Hematopoietic multipotent progenitor cell treated with erythropoietin and hydrocortisone succinate and interleukin-3 and kit ligand, for 15 days (in vitro differentiated cells): ENCODE measurements at regions not wholly inside any gene's neighbourhood (a gene's known extent, or its start where the extent isn't known, plus 50 kb on each side); places are given as distances from the start of the nearest gene placed in this dataset.
"Not testable (repeated sequence)": the region's sequence is repeated elsewhere in the genome, so short reads cannot be mapped to it uniquely, and the experiment has no call there.

ENCODE experiments used
- DNase-seq: peaks from one replicate; pipeline ENCODE4 v3.0.0-alpha.2; 2015; ENCODE audit warnings: low spot score

DNA sequence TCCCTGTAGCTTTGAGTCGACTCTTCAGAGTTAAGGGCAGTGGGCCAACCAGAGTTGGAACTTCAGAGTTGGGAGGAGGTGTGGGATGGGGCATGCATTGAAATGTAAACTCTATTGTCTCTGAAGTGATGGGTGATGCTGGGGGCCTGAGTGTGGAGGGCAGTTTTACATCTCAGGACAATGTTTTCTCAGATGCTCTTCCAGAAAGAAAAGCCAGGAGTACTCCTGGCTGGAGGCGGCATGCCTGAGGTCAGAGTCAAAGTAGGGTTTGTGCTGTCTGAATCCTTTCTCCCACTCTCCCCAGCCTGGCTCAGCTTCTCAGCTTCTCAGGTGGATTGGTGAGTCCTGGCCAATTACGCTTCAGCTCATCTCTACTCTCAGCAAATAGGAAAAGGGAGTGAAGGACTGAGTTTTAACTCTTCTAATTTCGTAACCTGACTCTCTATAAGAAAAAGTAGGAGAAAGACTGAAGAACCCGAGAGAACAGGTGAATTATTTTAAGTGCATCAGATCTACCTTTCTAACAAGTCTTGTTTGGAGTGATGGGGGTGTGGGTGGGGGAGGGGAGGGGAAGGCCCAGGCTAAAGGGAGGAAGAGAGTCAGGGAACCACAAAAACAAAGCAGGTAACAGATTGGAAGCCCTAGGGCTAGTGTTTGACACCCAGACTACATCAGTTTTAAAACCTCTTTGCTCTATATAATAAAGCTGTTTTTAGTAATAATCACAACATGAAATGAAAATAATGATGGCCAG is 107.5 kb upstream of the PELI1 start:
- no peak for DNase-seq

DNA sequence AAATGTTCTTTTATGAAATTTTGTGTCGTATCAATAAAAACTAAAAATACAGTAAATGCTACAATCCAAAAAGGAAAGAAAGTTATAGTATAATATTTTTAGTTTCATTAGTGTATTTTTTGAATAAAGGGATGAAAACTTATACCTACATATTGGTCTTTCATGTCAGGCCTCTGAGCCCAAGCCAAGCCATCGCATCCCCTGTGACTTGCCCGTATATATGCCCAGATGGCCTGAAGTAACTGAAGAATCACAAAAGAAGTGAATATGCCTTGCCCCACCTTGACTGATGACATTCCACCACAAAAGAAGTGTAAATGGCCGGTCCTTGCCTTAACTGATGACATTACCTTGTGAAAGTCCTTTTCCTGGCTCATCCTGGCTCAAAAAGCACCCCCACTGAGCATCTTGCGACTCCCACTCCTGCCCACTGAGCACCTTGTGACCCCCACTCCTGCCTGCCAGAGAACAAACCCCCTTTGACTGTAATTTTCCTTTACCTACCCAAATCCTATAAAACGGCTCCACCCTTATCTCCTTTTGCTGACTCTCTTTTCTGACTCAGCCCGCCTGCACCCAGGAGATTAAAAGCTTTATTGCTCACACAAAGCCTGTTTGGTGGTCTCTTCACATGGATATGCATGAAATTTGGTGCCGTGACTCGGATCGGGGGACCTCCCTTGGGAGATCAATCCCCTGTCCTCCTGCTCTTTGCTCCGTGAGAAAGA is 108.2 kb upstream of the PELI1 start:
- DNase-seq, result not testable (repeated sequence)

DNA sequence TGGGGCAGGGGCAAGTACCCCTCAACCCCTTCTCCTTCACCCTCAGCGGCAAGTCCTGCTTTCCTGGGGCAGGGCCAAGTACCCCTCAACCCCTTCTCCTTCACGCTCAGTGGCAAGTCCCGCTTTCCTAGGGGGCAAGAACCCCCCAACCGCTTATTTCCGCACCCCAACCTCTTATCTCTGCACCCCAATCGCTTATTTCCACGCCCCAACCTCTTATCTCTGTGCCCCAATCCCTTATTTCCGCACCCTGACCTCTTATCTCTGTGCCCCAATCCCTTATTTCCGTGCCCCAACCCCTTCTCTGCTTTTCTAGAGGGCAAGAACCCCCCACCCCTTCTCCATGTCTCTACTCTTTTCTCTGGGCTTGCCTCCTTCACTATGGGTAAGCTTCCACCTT is 109.2 kb upstream of the PELI1 start:
- DNase-seq, result not testable (repeated sequence)

DNA sequence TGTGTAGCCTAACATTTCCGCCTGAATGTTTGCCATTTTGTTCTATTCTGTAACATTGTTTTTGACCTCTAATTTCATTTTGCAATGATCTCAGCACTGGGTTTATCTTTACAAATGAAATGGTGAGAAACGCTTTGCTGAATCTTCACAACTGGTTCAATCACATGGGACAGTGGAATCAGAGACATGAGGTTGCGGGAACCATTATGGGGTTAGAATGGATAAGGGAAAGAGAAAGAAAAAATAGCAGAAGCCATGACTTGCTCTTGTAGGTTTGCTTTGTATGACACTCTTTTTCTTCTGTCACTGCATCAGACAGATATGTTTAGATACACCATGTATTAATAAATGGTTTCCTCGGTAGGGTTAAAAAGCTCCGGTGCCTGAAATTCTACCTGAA is 114.3 kb upstream of the PELI1 start:
- no peak for DNase-seq

DNA sequence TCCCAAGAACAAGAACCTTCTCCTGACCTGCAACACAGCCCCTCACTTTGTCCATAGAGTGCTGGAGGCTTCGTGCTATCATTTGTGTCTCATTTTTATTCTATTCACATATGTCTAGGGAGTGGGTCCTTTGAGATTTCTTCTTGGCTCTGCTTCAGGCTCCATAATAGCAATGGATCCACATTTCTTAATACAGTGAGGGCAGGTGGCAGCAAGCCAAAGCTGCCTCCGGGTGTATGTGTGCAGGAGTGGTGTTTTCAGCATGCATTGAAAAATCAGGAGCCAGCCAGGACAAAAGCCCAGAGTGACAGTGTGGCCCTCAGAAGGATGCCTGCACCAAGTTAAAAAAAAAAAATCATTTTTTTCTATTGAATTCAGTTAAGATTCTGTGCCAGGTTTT is 115.1 kb upstream of the PELI1 start:
- DNase-seq, result no peak

DNA sequence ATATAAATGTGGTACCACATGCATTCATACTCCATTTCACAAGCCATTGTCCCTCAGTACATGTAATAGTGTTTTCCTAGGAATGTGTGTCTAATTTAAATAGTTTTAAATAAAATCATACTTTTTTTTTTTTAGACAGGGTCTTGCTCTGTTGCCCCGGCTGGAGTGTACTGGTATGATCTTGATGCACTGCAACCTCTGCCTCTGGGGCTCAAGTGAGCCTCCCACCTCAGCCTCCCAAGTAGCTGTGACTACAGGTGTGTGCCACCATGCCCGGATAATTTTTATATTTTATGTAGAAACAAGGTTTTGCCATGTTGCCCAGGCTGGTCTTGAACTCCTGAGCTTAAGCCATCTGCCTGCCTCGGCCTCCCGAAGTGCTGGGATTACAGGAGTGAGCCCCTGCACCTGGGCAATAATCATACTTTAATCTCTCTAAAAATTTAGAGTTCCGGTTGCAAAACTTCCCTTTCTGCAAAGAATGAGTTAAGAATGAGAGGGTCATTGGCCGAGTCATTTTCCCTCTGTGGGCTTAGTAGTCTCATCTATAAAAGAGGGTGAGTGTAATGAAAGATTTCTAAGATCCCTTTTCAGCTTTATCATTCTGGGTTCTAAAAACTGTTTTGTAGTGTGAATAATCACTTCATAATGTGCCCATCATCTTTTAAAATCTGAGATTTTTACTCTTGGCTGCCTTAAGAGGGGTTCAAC is 116.0 kb upstream of the PELI1 start:
- DNase-seq, result no peak

DNA sequence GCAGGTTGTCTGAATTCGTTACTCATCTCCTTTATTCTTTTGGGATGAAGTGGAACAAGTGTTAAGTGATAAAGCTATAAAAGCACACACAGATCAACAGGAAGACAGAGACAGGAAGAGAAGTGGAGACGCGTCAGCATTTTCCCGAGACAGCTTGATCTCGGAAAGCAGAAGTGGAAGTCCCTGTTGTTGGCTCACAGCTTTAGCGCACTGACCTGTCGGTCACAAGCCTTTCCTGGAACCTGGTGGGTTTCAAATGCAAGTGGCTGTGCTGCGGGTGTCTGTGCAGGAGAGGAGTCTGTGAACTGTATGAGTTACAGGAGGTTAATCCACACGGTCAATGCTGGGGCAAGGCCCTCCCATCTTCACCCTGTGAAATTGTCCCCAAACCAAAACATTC is 116.6 kb upstream of the PELI1 start:
- no peak for DNase-seq

DNA sequence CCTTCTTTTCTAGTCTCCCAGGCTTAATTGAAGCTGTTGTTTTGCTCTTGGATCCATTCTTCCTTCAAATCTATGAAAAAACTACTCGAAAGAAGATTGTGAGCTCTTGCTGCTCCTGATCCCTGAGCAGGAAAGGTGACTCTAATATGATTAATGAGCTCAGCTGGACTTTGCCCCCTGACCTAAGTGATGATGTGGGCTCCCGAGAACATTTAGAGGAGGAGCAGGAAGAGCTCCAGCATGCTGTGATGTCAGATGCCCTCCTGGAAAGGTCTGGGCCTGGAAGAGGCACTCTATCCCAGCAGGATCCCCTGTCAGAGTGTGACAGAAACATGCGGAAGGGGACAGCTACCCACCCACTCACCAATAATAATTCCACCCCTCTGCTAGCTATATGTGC is 117.9 kb upstream of the PELI1 start:
- DNase-seq, result no peak

DNA sequence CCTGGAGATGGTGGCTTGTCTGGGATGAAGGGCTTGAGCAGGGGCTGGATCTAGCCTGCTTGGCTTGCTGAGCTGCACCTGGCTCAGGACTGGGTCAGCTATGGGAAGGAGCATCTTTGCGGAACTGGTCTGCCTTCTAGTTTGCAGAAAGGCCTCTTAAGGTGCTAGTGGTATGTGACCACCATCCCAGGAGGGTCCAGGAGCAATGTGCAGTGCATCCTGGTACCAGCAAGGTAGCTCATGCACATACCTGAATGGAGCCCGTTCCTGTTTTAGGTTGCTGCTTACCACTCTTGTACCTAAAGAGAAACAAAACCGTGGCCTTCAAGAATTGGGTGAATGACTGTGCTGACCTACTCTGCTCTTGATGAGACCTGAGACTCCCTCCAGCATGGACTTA is 118.6 kb upstream of the PELI1 start:
- no peak for DNase-seq

DNA sequence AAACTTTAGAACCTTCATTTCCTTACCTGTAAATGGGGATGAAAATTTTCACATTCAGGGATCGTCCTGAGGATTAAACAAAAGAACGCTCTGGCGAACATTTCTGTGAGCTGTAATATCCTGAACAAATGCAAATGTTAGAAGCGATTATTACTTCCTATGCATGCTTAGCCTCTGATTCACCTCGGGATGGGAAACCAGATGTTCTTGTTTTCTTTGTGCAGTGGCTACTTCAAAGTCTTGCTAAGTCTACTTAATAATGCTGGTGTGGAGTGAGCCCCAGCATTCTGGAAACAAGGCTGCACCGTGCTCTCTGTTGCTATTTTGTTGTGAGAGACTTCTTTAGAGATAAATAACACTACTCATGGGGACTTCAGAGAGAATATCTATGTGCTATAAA is 119.1 kb upstream of the PELI1 start:
- no peak for DNase-seq

DNA sequence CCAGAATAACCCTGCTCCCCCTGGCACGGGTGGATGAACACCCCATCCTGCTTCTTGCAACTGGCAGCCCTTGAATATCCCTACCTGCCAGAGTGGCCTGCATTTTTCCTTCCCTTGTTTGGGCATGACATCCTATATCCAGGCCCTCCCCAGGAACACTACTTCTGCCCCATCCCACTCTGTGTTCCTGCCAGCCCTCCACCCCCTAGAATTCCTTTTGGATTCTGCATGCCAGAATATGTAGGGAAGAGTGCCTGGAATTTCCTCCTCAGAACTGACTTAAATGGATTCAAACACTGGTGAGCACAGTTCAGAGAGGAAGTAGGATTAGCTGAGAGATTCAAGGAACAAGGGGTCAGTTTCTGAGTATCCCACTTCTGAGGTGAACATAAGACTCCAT is 123.5 kb upstream of the PELI1 start:
- no peak for DNase-seq

DNA sequence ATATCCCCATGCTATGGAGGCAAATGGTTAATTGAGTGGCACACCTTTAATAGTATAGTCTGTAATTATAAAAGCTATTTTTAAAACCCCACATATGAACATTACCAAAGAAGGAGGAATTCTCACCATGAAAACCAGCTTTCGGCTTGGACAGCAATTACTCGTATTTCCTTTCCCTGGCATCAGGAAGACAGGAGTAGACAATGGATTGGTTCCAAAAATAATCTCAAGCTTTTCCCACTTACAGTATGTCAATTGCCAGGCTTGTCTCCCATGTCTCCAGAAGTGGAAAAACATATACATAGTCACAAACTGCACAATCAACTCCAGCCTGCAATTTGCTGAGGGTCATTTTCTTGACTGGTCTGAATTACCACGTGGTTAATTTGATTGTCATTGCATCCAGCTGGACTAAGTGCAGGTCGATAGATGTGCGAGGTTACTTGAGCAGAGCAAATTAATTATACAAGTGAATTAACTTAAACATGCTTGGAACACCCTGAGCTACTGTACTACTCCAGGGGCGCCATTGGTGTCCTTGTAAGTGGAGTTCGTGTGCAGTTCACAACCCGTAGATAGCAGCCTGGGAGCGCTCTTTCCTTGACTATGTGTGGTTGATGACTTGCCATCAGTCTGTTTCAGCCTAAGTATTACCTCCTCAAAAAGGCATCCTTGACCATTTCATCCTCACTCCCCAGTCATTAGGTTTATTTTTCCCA is 124.3 kb upstream of the PELI1 start:
- no peak for DNase-seq

DNA sequence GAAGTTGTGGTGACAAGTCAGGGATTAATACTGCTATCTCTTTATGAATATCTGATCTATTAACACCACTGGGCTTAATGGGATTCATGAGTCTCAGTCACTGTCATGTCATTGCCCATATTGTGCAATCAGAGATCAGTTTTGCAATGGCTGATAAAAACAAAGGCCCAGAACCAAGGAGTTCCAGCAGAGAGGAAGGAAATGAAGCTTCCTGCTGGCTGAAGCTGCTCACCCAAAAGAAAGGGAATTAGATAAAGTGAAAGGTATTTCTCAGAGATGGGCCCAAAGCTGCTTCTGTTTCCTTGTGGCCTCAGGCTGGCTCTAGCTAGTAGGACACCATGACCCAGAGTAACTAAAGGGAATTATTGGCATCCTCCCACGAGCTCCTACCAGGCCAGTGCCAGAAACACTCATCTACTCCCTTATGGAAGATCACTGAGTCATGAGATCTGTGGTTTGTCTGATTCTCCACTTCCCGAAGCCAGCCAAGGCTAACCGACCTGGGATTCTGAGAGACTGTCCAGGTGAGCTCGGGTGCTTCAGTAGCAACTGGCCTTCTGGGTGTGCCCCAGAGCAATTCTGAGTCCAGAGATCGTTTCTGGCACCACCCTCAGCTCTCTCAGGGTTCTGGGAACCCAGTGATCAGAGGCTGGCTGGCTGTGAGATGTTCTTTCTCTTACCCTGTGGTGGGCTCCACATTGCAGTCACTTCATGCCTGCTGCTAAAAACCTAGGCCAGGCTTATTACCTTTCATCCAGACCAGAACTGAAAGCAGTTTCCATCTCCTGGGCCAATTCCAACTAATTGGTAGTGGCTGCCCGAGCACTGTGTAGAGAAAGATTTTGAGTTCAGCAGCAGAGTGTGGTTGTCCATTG is 129.5 kb upstream of the PELI1 start:
- DNase-seq, result no peak

DNA sequence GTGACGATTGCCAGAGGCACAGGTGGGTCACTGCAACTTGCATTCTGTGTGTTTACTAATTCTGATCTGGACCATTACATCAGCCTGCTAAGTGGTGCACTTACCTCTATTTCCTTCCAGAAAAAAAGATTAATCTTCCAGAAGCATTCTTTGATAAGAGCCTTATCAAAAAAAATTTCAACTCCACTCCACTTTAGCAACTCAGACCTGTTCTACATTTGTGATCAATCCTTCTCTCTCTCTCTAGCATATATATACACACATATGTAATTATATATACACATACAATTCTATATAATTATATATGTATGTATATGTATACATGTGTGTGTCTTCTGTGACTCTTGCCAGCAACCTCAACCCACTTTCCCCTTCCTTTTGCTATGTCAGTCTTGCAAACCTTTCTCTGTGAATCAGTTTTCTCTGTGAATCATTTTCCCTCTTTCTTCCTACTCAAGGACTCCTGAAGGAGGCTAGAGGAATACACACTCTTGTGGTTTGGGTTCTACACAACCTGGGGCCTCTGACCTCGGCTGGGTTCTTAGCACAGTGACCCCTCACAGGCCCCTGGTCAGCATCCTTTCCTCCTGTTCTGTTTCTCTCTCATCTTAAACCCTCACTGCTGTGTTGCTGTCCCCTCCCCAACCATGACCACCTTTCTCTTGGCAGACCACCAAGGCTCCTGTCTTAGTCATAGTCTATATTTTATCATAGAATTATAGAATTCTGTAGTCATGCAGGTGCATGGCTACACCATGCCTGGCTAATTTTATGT is 130.4 kb upstream of the PELI1 start:
- DNase-seq, result no peak

DNA sequence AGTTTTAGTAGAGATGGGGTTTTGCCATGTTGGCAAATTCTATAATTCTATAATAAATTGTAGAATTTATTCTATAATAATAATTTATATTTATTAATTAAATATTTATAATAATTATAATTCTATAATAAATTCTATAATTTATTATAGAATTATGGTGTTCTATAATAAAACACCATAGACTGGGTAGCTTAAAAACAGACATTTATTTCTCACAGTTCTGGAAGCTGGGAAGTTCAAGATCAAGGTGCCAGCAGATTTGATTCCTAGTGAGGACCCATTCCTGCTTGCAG is 130.9 kb upstream of the PELI1 start:
- DNase-seq, result no peak

DNA sequence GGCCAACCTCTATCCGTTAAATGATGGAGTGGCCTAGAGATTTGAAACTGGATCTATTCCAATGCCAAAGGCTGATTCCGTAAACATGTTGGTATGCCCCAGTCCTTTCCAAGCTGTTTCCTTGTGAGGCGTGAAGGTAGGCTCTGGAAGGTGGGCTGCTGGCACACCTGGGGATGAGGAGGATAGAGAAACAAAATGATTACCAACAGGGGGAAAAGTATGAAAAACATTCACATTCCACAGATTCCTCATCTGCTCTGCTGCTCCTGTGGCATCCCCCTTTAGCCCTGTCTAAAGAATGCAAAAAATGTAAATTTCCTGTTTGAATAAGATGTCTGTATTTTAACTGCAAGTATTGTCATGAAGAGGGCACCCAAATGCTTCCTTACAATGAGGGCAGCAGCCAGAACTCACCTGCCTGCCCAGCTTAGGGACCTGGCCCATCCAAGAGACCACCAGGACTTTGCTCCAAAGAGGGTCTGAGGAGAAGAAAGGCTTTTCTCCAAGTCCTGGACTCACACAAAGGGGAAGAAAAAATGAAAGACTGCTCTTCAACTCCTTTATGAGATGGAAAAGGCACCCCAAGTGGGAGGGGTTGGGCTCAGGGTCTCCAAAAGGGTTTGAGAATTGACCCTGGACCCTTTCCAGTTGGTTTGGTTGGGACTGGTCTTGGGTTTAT is 132.3 kb upstream of the PELI1 start:
- DNase-seq, result no peak

DNA sequence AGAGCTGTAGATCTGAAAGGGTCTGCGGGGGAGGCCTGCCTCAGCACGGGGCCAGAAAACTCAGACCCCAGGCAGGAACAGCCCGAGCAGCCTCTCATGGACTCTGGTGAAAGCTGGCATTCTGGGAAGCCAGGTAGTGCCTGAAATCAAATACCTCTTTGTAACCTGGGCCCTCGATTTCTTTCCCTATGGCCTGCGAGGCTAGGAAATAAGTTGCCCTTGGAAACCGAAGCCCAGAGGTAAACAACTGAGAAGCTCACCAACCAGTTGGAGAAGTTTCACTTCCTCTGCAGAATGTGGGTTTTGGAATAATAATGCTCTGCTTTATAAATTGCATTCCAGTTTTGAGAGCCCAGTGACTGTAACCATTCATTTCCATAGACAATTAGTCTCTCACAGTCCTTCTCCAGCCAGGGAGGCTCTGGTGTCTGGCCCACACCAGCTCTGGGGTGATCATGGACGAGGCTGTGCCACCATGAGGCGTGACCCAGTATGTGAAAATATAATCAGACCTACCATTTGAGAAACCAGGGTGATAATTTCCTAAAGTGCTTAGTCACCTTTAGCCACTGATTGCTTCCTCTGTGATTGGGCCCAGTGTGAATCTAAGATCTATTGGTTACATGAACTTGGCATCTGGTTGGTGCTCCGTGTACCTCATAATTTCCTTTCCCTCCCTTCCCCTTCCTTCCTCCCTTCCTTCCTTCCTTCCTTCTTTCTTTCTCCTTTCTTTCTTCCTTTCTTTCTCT is 133.1 kb upstream of the PELI1 start:
- DNase-seq, result no peak

DNA sequence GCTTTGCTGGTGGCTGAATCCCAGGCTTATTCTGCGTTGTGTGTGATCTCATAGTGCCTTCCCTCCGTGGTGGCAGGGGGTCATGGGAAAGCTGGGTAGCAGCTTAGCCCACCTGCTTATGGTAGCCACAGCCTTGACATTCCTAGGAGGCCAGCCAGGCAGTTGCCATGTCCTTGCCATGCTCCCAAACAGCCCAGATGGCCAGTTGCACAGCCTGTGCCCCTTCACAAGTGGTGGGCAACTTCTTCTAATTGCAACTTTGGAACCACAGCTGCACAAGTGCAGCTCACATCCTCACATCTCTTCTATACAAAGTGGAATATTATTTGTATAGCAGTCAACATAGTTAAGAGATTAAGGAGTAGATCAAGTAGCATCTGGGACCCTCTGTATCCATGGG is 136.6 kb upstream of the PELI1 start:
- not testable (repeated sequence) for DNase-seq

DNA sequence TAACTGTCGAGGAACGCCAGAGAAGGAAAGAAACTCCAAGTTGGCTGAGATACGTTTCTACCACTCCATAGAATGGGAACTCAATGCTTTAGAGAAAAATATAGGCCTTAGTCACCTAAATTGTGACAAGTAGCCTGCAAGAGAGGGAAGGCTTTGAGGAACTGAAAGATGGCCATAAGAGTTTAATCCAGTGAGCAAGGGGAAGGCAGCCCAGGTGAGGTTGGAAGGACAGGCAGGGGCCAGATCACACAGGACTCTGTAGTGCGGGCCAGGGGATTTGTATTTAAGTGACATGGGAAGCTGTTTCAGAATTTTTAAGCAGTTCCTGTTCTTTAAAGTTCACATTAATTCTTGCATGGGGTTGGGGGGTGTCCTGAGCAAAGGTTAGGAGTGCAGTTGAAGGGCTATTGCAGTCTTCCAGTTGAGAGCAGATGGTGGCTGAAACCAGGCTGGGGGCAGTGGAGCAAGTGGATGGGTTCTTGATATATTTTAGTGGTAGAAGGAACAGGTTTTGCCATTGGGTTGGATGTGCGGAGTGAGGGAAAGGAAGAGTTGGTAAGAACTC is 138.9 kb upstream of the PELI1 start:
- no peak for DNase-seq
